Panc1 (cell line): ENCODE measurements at regions not wholly inside any gene's neighbourhood (a gene's known extent, or its start where the extent isn't known, plus 50 kb on each side); places are given as distances from the start of the nearest gene placed in this dataset.
"Not testable (repeated sequence)": the region's sequence is repeated elsewhere in the genome, so short reads cannot be mapped to it uniquely, and the experiment has no call there.

Source experiments
- CTCF ChIP-seq: fragments of 450-650 bp; IDR thresholded peaks from 2 replicates; pipeline ENCODE4 v1.5.1; 2017; ENCODE audit warnings: mild to moderate bottlenecking
- POLR2AphosphoS5 ChIP-seq: IDR thresholded peaks from 2 replicates; pipeline ENCODE4 v1.6.1; 2012; ENCODE audit warnings: mild to moderate bottlenecking, low read depth, low read length, moderate library complexity
- SIN3A ChIP-seq: IDR thresholded peaks from 2 replicates; pipeline ENCODE4 v1.6.1; 2012; ENCODE audit warnings: low read depth, mild to moderate bottlenecking, low read length, moderate library complexity, borderline replicate concordance; ENCODE audit not compliant: insufficient read depth

GRCh38 chr13:63811428-63812004 lies 2395.9 kb upstream of the PCDH20 start:
- TF ChIP-seq CTCF, POLR2AphosphoS5, SIN3A: not testable (repeated sequence)
